GM12873 (cell line): ENCODE measurements at regions not wholly inside any gene's neighbourhood (a gene's known extent, or its start where the extent isn't known, plus 50 kb on each side); places are given as distances from the start of the nearest gene placed in this dataset.

Experiments
- TF ChIP-seq, protein P1 (sequence below): IDR thresholded peaks from 2 replicates; pipeline ENCODE4 v1.5.1; 2012; ENCODE audit warnings: low read depth, mild to moderate bottlenecking, moderate library complexity, low read length, control low read depth; ENCODE audit not compliant: insufficient read depth; ENCODE audit errors: missing control alignments

- TF ChIP-seq, protein P1, sequence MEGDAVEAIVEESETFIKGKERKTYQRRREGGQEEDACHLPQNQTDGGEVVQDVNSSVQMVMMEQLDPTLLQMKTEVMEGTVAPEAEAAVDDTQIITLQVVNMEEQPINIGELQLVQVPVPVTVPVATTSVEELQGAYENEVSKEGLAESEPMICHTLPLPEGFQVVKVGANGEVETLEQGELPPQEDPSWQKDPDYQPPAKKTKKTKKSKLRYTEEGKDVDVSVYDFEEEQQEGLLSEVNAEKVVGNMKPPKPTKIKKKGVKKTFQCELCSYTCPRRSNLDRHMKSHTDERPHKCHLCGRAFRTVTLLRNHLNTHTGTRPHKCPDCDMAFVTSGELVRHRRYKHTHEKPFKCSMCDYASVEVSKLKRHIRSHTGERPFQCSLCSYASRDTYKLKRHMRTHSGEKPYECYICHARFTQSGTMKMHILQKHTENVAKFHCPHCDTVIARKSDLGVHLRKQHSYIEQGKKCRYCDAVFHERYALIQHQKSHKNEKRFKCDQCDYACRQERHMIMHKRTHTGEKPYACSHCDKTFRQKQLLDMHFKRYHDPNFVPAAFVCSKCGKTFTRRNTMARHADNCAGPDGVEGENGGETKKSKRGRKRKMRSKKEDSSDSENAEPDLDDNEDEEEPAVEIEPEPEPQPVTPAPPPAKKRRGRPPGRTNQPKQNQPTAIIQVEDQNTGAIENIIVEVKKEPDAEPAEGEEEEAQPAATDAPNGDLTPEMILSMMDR: no peak
Observed at GRCh38 chr12:28601570-28602058, 411.4 kb downstream of the CCDC91 start.

DNA sequence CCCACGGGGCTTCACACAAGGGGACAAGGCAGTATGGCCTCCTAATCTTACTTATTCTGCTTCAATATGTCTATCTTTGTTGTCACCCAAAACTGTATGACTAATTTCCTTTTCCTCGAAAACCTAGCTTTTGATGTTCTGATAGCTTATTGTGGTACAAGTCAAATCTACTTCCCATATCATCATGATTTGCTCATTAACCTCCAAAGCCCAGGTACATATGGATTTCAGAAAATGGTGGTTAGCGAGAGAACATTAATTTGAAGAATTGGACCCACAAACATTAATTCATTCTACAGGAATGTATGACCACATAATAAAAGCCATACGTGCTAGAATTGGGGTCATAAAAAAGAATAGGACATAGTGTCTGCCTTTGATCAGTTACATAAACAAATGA is 412.5 kb downstream of the CCDC91 start:
- TF ChIP-seq, protein P1: no peak

GRCh38 chr12:28603239-28603638 is 413.0 kb downstream of the CCDC91 start:
- TF ChIP-seq, protein P1: no peak

DNA sequence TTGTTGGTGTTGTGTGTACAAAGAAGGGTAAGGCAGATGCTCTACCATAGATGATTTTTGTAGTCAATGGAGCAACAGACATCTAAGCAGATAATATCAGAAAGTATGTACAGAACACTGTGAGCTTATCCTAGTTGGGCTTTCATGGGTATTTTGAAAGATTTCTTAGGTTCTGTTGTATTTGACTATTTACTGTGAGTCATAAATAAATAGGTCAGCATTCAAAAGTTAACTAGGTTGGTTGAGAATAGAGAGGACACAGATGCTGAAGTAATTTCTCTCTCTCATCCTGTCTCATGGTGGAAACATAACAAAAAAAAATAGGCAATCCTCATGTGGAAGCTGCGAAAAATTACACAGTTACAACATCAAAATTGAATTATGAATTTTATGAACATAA is 413.5 kb downstream of the CCDC91 start:
- TF ChIP-seq, protein P1: no peak

DNA sequence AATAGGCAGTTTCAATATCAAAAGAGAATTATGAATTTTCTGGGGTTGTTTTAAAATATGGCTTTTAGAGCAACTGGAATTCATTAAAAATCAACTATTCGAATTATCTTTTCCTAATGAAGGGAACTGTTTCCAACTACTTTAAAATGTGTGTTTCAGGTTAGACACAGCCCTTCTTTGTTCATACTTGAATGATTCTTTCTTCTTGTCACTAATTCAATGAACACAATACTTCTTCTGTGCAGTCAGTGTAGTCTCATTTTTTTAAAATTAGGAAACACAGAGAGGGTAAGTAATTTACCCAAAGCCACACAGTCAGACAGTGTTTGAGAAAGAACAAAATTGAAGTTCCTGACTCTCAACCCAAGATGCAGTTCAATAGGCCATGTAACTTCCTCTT is 414.0 kb downstream of the CCDC91 start:
- TF ChIP-seq, protein P1: no peak

DNA sequence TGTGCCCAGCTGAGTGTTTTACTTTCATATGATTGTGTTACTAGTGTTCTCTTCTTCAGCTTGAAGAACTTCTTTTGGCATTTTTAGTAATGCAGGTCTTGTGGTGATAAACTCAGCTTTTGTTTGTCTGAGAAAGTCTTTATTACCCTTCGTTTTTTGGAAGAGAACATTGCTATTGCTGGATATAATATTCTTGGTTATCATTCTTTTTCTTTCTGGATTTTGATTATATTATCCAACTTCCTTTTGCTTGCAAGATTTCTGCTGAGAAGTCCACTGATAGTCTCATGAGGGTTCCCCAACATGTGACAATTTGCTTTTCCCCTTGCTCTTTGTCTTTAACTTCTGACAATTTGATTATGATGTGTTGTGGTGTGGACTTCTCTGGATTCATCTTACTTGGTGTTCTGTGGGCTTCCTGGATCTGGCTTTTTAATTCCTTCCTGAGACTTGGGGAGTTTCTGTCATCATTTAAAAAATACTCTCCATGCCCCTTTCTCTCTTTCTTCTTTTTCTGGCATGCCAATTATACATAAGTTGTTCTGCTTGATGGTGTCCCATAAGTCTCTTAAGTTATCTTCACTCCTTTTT is 416.8 kb downstream of the CCDC91 start:
- TF ChIP-seq, protein P1: no peak

- TF ChIP-seq, protein P1: no peak
Observed at GRCh38 chr12:28610401-28611114, 420.3 kb downstream of the CCDC91 start.
